Renal pelvis (tissue), 1 donor: ENCODE measurements at regions not wholly inside any gene's neighbourhood (a gene's known extent, or its start where the extent isn't known, plus 50 kb on each side); places are given as distances from the start of the nearest gene placed in this dataset.
"Not testable (repeated sequence)": the region's sequence is repeated elsewhere in the genome, so short reads cannot be mapped to it uniquely, and the experiment has no call there.

ENCODE experiments used
- DNase-seq: peaks from one replicate; pipeline ENCODE4 v3.0.0-alpha.2; 2013

- not testable (repeated sequence) for DNase-seq
Observed at GRCh38 chr10:95137990-95138625, 55.9 kb upstream of the ACSM6 start.

GRCh38 chr10:95134490-95134889 is 59.5 kb upstream of the ACSM6 start:
- DNase-seq, result no peak

- DNase-seq, result no peak
Observed at GRCh38 chr10:95133997-95134396, 60.0 kb upstream of the ACSM6 start.

GRCh38 chr10:95133016-95133752 is 60.9 kb upstream of the ACSM6 start:
- peak; percentile 54 for DNase-seq

- DNase-seq, result not testable (repeated sequence)
Observed at GRCh38 chr10:95130429-95130828, 61.1 kb upstream of the CYP2C8 start.

- no peak for DNase-seq
Observed at GRCh38 chr10:95125582-95125981, 56.3 kb upstream of the CYP2C8 start.

- DNase-seq, result no peak
Observed at GRCh38 chr10:95122736-95123135, 53.4 kb upstream of the CYP2C8 start.

- peak; percentile 35 for DNase-seq
Observed at GRCh38 chr10:95121904-95122303, 52.6 kb upstream of the CYP2C8 start.
